Dendritic cell treated with granulocyte-macrophage colony-stimulating factor and Interleukin-4, amounts not matched to agents 40 ng/mL and 50 ng/mL, for 4 days (primary cell): ENCODE measurements at regions not wholly inside any gene's neighbourhood (a gene's known extent, or its start where the extent isn't known, plus 50 kb on each side); places are given as distances from the start of the nearest gene placed in this dataset.
"Not testable (repeated sequence)": the region's sequence is repeated elsewhere in the genome, so short reads cannot be mapped to it uniquely, and the experiment has no call there.

Source experiments
- H3K27ac Mint-ChIP-seq: one replicate; pipeline ENCODE4 v1.8.0; 2022; ENCODE audit warnings: mild to moderate bottlenecking, mixed read lengths
- H3K27me3 Mint-ChIP-seq: one replicate; pipeline ENCODE4 v1.8.0; 2022; ENCODE audit warnings: mild to moderate bottlenecking, mixed read lengths
- H3K36me3 Mint-ChIP-seq: one replicate; pipeline ENCODE4 v1.8.0; 2022; ENCODE audit warnings: low read depth, mixed read lengths
- H3K4me1 Mint-ChIP-seq: one replicate; pipeline ENCODE4 v1.8.0; 2022; ENCODE audit warnings: low read depth, mixed read lengths
- H3K4me3 Mint-ChIP-seq: one replicate; pipeline ENCODE4 v1.8.0; 2022; ENCODE audit warnings: mild to moderate bottlenecking, moderate library complexity, mixed read lengths
- H3K9me3 Mint-ChIP-seq: one replicate; pipeline ENCODE4 v1.8.0; 2022; ENCODE audit warnings: mixed read lengths
- intact Hi-C: fragments of 100-400 bp; cut with micrococcal nuclease; formaldehyde crosslinking; loops from one replicate; pipeline ENCODE4 v1.15.0; 2022

DNA sequence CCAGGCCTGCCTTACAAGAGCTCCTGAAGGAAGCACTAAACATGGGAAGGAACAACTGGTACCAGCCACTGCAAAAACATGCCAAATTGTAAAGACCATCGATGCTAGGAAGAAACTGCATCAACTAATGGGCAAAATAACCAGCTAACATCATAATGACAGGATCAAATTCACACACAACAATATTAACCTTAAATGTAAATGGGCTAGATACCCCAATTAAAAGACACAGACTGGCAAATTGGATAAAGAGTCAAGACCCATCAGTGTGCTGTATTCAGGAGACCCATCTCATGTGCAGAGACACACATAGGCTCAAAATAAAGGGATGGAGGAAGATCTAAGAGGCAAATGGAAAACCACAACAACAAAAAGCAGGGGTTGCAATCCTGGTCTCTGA lies 75.8 kb downstream of the ELAPOR2 start:
- H3K4me3 Mint-ChIP-seq, H3K27ac Mint-ChIP-seq, H3K27me3 Mint-ChIP-seq, intact Hi-C loops, H3K36me3 Mint-ChIP-seq, H3K4me1 Mint-ChIP-seq: not testable (repeated sequence)
- peaks cover 36% of the 10 kb centered on the region for H3K9me3 Mint-ChIP-seq

DNA sequence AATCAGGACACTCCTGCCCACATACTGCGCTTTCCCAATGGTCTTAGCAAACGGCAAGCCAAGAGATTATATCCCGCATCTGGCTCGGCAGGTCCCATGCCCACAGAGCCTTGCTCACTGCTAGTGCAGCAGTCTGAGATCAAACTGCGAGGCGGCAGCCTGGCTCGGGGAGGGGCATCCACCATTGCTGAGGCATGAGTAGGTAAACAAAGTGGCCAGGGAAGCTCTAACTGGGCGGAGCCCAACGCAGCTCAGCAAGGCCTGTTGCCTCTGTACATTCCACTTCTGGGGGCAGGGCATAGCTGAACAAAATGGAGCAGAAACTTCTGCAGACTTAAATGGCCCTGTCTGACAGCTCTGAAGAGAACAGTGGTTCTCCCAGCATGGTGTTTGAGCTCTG lies 77.5 kb downstream of the ELAPOR2 start:
- intact Hi-C loops, H3K36me3 Mint-ChIP-seq, H3K4me3 Mint-ChIP-seq, H3K27ac Mint-ChIP-seq, H3K4me1 Mint-ChIP-seq, H3K27me3 Mint-ChIP-seq: not testable (repeated sequence)
- H3K9me3 Mint-ChIP-seq, result peaks cover 36% of the 10 kb centered on the region

DNA sequence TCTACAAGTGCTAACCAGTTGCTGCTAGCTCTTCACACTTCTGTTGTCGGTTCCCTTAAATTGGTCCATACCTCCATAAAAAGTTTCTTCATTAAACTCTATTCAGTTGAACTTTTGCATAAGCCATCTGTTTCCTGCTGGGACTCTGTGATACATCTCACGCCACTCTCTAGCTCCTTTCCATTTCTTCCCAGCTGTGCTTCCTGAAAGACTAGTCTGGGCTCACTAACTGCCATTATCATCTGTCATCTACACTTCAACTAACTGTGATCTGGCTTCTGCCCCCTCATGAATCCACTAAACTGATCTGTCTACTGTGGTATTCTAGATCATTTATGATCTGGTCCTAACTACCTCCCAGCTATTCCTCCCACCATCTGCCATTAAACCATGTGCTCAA lies 78.3 kb downstream of the ELAPOR2 start:
- H3K27ac Mint-ChIP-seq, result no peak overlapping the region
- no peaks in the 10 kb centered on the region for H3K36me3 Mint-ChIP-seq
- no peaks in the 10 kb centered on the region for H3K4me1 Mint-ChIP-seq
- intact Hi-C loops, result no loop called here
- no peaks in the 10 kb centered on the region for H3K27me3 Mint-ChIP-seq
- no peak overlapping the region for H3K4me3 Mint-ChIP-seq
- peaks cover 36% of the 10 kb centered on the region for H3K9me3 Mint-ChIP-seq

DNA sequence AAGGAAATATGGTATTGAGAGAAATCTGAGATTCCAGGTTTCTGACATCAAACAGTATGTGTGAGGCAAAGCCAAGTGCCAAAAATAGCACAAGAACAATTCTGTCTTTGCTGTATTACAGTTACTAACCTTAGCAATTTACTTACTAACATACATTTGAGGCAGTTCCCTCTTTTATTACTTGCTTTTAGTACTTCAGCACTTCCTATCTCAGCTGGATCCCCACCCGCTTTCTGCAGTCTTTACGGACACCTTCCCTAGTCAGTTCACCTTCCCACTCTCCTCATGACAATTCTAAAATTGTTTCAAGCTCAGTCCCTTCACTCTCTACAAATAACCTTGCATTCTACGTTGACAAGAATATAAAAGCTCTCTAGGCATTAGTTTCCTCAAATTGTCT lies 79.2 kb downstream of the ELAPOR2 start:
- H3K4me1 Mint-ChIP-seq, result no peaks in the 10 kb centered on the region
- no peak overlapping the region for H3K27ac Mint-ChIP-seq
- no peaks in the 10 kb centered on the region for H3K27me3 Mint-ChIP-seq
- H3K36me3 Mint-ChIP-seq, result no peaks in the 10 kb centered on the region
- H3K4me3 Mint-ChIP-seq, result no peak overlapping the region
- intact Hi-C loops, result no loop called here
- peaks cover 36% of the 10 kb centered on the region for H3K9me3 Mint-ChIP-seq

DNA sequence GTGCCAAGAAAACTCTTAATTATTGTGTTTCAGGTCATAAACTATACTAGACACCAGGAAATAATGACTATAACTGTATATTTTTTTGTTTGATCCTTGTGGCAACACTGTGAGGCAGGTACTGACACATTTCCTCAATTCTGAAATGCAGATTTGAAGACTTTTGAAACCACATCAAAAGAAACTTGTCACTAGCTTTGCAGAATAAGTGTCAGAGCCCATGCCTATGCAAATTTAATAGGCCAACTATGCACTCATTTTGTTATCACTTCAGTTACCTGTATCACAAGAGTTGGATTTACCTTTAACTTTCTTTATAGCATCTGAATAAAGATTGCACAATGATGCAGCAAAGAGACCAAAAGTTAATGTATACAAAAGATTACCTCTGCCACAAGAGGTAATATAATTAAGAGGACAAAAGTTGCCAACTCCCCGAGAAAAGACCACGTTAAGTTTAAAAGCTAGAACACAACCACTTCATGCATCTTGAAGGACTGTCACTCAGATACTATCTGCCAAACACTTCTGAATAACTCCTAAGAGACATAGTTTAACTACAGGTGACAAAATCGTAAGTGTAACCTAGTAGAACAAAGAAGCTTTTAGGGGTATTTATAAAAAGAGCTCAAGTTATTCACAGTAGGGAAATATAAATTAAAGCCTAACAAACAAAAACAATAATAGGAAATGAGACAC lies 80.5 kb downstream of the ELAPOR2 start:
- Mint-ChIP-seq H3K9me3 (peaks cover 24% of the 10 kb centered on the region), H3K4me3 (no peak overlapping the region), H3K4me1 (no peaks in the 10 kb centered on the region), H3K36me3 (no peaks in the 10 kb centered on the region), H3K27me3 (no peaks in the 10 kb centered on the region), H3K27ac (no peak overlapping the region)
- intact Hi-C loops, result no loop called here

DNA sequence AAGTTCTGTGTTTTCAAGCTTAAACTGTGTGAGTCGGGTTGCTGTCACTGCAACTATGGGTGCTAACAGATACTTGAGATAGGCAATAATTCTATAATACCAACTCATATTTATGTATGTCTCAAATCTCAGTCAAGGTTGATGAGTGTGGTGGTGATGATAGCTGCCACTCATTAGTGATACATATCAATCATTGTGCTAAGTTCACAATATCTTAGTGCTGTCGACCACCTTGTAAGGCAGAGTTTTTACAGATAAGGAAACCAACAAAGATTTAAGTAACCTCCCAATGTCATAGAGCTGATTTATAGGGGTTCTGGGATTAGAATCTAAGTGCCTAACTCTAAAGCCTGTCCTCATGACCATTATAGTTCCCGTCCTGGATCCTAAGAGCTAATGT lies 82.5 kb downstream of the ELAPOR2 start:
- no peak overlapping the region for H3K27ac Mint-ChIP-seq

DNA sequence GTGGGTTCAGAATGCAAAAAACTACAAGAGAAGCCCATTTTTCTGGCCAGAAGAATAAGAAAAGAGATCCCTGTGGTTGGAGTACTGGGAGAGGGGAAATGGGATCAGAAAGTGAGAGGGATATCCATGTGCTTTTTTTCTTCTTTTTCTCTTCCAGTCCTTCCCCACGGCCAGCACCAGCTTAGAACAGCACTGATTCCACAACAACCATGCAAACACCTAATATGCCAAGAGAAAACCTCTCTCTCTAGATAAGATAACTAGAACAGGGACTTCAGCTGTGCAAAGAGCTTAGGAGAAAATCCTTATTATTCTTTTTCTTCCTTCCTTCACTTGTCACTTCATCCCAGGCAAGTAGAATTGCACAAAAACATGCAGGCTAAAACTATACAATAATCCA lies 83.5 kb downstream of the ELAPOR2 start:
- no peak overlapping the region for H3K4me3 Mint-ChIP-seq
- H3K4me1 Mint-ChIP-seq, result no peaks in the 10 kb centered on the region
- intact Hi-C loops, result no loop called here
- no peaks in the 10 kb centered on the region for H3K27me3 Mint-ChIP-seq
- H3K9me3 Mint-ChIP-seq, result peaks cover under 1% of the 10 kb centered on the region
- no peak overlapping the region for H3K27ac Mint-ChIP-seq
- H3K36me3 Mint-ChIP-seq, result no peaks in the 10 kb centered on the region

More for the DNA sequence above, 82.5 kb downstream of the ELAPOR2 start:
- Mint-ChIP-seq H3K4me1 (no peaks in the 10 kb centered on the region), H3K36me3 (no peaks in the 10 kb centered on the region), H3K27me3 (no peaks in the 10 kb centered on the region), H3K4me3 (no peak overlapping the region), H3K9me3 (peaks cover 8% of the 10 kb centered on the region)
- intact Hi-C loops, result no loop called here

DNA sequence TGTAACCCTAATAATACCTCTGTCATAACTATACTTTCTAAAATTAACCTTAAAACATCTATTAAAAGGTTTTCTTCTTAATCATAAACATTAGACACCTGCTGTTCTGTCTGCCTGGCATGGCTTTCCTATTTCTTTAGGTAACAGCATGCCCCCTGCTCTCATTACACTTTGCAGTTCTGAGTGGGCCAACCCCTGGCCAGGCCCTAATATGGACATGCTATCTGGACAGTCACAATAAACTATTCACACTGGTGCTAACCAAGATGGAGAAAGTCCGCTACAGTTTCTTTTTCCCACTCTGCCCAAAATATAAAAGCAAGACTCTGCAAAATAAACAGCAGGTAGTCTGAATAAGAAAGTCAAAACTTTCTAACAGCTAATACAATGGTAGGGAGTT lies 84.0 kb downstream of the ELAPOR2 start:
- Mint-ChIP-seq H3K9me3 (no peaks in the 10 kb centered on the region), H3K4me1 (no peaks in the 10 kb centered on the region), H3K36me3 (no peaks in the 10 kb centered on the region), H3K4me3 (no peak overlapping the region), H3K27me3 (no peaks in the 10 kb centered on the region), H3K27ac (no peak overlapping the region)
- intact Hi-C loops, result no loop called here

DNA sequence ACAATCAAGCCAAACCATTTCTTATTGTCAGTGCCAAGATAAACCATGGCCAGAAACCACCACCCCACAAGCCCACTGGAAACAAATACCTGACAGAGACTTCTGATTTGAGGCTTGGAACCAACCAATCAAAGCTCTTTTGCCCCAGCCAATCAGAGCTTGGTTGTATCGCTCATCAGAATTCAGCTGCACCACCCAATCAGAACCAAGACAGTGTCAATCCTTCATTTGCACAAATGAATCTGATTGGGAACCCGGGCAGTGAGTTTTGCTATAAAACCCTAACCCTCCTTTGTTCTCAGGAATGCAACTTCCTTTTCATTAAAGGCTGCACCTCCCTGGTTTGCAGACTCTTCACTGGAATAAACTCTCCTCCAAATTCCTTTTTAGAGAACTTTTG lies 87.4 kb downstream of the ELAPOR2 start:
- no peaks in the 10 kb centered on the region for H3K4me1 Mint-ChIP-seq
- intact Hi-C loops, result no loop called here
- no peaks in the 10 kb centered on the region for H3K9me3 Mint-ChIP-seq
- no peaks in the 10 kb centered on the region for H3K27me3 Mint-ChIP-seq
- no peak overlapping the region for H3K27ac Mint-ChIP-seq
- no peak overlapping the region for H3K4me3 Mint-ChIP-seq
- no peaks in the 10 kb centered on the region for H3K36me3 Mint-ChIP-seq

DNA sequence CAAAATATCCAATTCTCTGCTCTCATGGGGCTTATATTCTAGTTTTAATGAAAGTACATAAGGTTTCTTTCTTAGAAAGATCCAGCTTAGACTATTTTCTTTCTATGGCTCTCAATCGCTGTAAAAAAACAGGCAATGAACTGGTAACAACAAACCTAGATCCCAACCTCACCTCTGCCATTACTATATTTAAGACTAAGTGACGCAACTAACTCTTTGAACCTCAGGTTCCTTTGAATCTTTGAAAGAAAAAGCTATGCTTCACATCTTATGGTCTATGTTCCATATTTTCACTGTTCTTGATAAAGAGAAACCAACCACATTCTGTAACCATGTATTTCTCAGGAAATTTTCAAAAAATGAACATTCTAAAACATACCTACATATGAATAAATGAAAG lies 88.5 kb downstream of the ELAPOR2 start:
- Mint-ChIP-seq H3K27ac (no peak overlapping the region), H3K9me3 (no peaks in the 10 kb centered on the region), H3K4me1 (no peaks in the 10 kb centered on the region), H3K4me3 (no peak overlapping the region), H3K36me3 (no peaks in the 10 kb centered on the region), H3K27me3 (no peaks in the 10 kb centered on the region)
- intact Hi-C loops, result no loop called here

DNA sequence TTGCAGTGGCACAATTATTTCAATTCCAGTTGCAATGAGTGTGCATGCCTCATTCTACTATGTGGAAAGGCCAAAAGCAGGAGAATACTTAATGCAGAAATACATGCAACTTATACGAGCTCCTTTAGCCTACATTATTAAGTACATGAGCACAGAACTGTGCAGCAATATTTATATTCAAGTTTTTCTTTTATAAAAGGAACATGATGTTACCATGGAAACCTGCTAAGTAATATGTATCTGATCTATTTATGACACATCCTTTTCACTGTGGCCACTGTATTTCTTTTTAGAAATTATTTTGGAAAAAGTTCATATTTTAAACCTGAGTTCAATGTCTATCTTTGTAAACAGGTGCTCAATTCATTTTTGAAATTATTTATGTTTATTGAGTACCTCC lies 88.9 kb downstream of the ELAPOR2 start:
- intact Hi-C loops, result no loop called here
- H3K36me3 Mint-ChIP-seq, result no peaks in the 10 kb centered on the region
- no peaks in the 10 kb centered on the region for H3K27me3 Mint-ChIP-seq
- H3K27ac Mint-ChIP-seq, result no peak overlapping the region
- no peak overlapping the region for H3K4me3 Mint-ChIP-seq
- no peaks in the 10 kb centered on the region for H3K4me1 Mint-ChIP-seq
- no peaks in the 10 kb centered on the region for H3K9me3 Mint-ChIP-seq

DNA sequence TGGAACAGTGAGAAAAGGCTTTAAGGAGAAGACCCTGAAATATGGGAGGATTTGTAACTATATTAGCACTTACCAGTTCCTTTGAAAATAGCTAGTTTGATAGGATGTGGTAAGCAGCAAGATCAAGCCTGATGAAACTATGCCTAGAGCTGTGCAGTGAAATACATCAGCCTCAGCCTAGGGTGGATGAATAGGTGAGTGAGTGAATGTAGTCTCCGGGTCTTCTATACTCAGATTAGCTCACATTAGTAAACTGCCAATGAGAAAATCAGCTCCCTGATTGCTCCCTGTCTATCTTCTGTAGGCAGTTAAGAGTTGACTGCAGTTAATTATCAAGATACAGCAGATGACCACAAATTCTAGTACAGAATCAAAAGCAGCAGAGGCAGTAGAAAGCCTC lies 89.6 kb downstream of the ELAPOR2 start:
- no peaks in the 10 kb centered on the region for H3K9me3 Mint-ChIP-seq
- intact Hi-C loops, result no loop called here
- H3K36me3 Mint-ChIP-seq, result no peaks in the 10 kb centered on the region
- H3K27ac Mint-ChIP-seq, result no peak overlapping the region
- H3K4me3 Mint-ChIP-seq, result no peak overlapping the region
- no peaks in the 10 kb centered on the region for H3K27me3 Mint-ChIP-seq
- H3K4me1 Mint-ChIP-seq, result no peaks in the 10 kb centered on the region

DNA sequence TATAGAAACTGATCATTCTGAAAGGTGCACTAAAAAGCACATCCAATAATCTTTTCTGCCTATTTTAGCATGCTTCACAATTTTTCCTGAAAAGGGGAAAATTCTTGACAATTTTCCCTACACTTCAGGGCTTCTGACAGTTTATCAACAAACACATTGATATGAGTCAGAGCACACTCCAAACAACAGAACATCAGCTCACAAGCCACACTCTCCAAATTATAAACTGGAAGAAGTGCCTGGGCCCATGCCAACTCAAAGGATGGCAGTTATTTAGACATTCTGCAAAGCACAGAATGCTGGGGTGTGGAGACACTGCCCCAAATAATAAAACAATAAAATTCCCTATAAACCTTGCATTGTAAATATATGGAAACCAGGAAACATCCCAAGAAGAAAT lies 90.8 kb downstream of the ELAPOR2 start:
- Mint-ChIP-seq H3K4me1 (no peaks in the 10 kb centered on the region), H3K27me3 (no peaks in the 10 kb centered on the region), H3K36me3 (no peaks in the 10 kb centered on the region), H3K9me3 (no peaks in the 10 kb centered on the region), H3K4me3 (no peak overlapping the region), H3K27ac (no peak overlapping the region)
- intact Hi-C loops, result no loop called here

DNA sequence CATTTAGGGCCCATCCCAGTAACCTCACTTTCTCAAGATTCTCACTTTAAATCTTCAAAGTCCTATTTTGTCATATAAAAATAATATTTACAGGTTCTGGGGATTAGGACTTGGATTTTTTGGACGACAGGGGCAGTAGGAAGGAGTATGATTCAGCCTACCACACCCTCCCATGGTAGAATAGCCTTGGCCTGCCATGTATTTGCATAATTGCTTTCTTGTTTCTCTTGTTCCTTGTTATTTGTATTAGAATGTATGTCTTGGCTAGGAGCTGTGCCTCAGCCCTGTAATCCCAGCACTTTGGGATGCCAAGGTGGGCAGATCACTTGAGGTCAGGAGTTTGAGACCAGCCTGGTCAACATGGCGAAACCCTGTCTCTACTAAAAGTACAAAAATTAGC lies 92.5 kb downstream of the ELAPOR2 start:
- Mint-ChIP-seq H3K4me1 (no peaks in the 10 kb centered on the region), H3K4me3 (no peak overlapping the region), H3K27me3 (no peaks in the 10 kb centered on the region), H3K9me3 (no peaks in the 10 kb centered on the region), H3K27ac (no peak overlapping the region), H3K36me3 (no peaks in the 10 kb centered on the region)
- intact Hi-C loops, result no loop called here

DNA sequence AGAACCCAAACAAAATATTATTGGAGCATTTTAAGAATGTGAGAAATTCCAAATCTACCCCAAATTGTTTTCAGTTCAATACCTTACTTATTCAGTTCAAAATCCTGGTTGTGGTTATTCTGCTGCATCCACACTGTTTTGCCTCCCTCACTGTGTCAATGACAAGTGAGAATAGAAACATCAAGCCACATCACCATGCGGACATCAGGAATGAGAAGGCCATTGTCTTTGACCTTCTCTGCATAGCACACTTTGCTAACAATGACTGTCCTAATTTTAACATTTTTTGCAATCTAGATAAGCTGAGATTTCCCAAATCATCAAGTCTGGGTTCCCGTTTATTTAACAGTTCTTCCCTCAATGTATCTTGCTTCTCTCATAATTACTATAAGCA lies 93.7 kb downstream of the ELAPOR2 start:
- Mint-ChIP-seq H3K27ac (no peak overlapping the region), H3K4me1 (no peaks in the 10 kb centered on the region), H3K36me3 (no peaks in the 10 kb centered on the region), H3K4me3 (no peak overlapping the region), H3K27me3 (no peaks in the 10 kb centered on the region), H3K9me3 (no peaks in the 10 kb centered on the region)
- intact Hi-C loops, result no loop called here
